Parathyroid adenoma (tissue), 2 donors: ENCODE measurements at regions not wholly inside any gene's neighbourhood (a gene's known extent, or its start where the extent isn't known, plus 50 kb on each side); places are given as distances from the start of the nearest gene placed in this dataset.

Experiments
- H2AFZ ChIP-seq: fragments of 300-600 bp; sonication (generic); one replicate; pipeline ENCODE4 v1.7.0; 2017; ENCODE audit warnings: antibody characterized with exemption, mild to moderate bottlenecking
- H3K27ac ChIP-seq: fragments of 300-600 bp; sonication (generic); one replicate; pipeline ENCODE4 v1.7.0; 2017
- H3K27me3 ChIP-seq: fragments of 300-600 bp; sonication (generic); one replicate; pipeline ENCODE4 v1.7.0; 2017; ENCODE audit warnings: low read length; ENCODE audit not compliant: control insufficient read depth, insufficient read depth
- H3K36me3 ChIP-seq: fragments of 300-600 bp; sonication (generic); one replicate; pipeline ENCODE4 v1.7.0; 2017; ENCODE audit warnings: low read length; ENCODE audit not compliant: control insufficient read depth, insufficient read depth
- H3K4me1 ChIP-seq: fragments of 300-600 bp; sonication (generic); one replicate; pipeline ENCODE4 v1.7.0; 2017; ENCODE audit warnings: control low read depth
- H3K4me2 ChIP-seq: fragments of 300-600 bp; sonication (generic); one replicate; pipeline ENCODE4 v1.7.0; 2017; ENCODE audit warnings: low read length
- H3K4me3 ChIP-seq: fragments of 300-600 bp; sonication (generic); one replicate; pipeline ENCODE4 v1.7.0; 2017; ENCODE audit warnings: low read depth, low read length
- H3K79me2 ChIP-seq: fragments of 300-600 bp; sonication (generic); one replicate; pipeline ENCODE4 v1.7.0; 2017; ENCODE audit warnings: control low read depth
- H3K9ac ChIP-seq: fragments of 300-600 bp; sonication (generic); one replicate; pipeline ENCODE4 v1.7.0; 2017; ENCODE audit warnings: mild to moderate bottlenecking
- H3K9me3 ChIP-seq: fragments of 300-600 bp; sonication (generic); one replicate; pipeline ENCODE4 v1.7.0; 2017; ENCODE audit warnings: low read length; ENCODE audit not compliant: control insufficient read depth
- TF ChIP-seq, protein P1 (sequence below): fragments of 300-600 bp; sonication (generic); IDR thresholded peaks from one replicate; pipeline ENCODE4 v1.7.0; 2017; ENCODE audit warnings: antibody characterized with exemption, mild to moderate bottlenecking
- donor health status: primary hyperparathyroidism.

DNA sequence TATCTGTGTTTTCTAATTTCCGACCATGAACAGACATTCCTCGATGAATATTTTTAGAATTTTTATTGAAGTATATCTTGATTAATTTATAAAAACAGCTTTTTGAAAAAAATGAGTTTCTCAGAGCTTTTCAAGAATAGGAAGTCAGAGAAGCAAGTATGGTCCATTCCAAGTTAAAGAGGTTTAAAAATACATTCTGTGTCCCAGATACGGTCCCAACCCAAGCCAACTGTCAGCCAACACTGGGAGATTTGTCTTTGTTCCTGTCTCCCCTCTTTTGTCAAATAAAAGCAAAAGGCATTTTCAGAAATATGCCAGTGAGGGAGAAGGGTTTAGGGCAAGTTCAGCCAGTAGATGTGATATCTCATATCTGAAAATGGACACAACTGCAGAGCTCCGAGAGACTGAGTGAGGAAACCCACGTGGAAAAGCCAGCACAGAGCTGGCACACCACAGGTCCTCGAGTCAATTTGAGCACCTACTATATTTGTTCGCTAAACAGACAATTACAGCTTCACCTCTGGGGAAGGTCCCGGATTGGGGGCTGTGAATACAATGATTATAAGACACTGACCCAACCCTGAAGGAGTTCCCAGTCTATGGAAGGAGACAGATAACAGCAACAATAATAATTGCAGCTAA lies 59.8 kb downstream of the C11orf91 start:
- no peak overlapping the region for H3K4me2 ChIP-seq
- H3K4me3 ChIP-seq, result no peak overlapping the region
- TF ChIP-seq, protein P1, sequence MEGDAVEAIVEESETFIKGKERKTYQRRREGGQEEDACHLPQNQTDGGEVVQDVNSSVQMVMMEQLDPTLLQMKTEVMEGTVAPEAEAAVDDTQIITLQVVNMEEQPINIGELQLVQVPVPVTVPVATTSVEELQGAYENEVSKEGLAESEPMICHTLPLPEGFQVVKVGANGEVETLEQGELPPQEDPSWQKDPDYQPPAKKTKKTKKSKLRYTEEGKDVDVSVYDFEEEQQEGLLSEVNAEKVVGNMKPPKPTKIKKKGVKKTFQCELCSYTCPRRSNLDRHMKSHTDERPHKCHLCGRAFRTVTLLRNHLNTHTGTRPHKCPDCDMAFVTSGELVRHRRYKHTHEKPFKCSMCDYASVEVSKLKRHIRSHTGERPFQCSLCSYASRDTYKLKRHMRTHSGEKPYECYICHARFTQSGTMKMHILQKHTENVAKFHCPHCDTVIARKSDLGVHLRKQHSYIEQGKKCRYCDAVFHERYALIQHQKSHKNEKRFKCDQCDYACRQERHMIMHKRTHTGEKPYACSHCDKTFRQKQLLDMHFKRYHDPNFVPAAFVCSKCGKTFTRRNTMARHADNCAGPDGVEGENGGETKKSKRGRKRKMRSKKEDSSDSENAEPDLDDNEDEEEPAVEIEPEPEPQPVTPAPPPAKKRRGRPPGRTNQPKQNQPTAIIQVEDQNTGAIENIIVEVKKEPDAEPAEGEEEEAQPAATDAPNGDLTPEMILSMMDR, result no peak
- H3K79me2 ChIP-seq, result no peaks in the 10 kb centered on the region
- H2AFZ ChIP-seq, result no peak overlapping the region
- H3K27ac ChIP-seq, result no peak overlapping the region
- H3K27me3 ChIP-seq, result no peaks in the 10 kb centered on the region
- no peaks in the 10 kb centered on the region for H3K4me1 ChIP-seq
- no peaks in the 10 kb centered on the region for H3K36me3 ChIP-seq
- no peaks in the 10 kb centered on the region for H3K9me3 ChIP-seq
- no peak overlapping the region for H3K9ac ChIP-seq

DNA sequence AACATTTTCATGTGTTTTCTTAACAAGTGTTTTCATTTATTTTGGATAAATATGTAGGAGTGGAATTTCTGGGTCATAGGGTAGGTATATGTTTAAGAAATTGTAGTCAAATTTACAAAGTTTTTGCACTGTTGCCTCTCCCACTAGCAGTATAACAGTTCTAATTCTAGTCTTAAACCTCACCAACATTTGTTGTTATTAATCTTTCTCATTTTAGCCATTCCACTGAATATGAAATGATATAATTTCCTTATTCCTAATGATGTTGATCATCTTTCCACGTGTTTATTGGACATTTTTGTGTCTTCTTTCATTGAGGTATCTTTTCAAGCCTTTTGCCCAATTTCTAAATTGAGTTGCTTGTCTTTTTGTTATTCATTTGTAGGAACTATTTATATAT lies 62.0 kb downstream of the C11orf91 start:
- H3K4me1 ChIP-seq, result no peaks in the 10 kb centered on the region
- H3K4me2 ChIP-seq, result no peak overlapping the region
- no peak overlapping the region for H3K27ac ChIP-seq
- TF ChIP-seq, protein P1, result no peak
- H3K9me3 ChIP-seq, result no peaks in the 10 kb centered on the region
- no peak overlapping the region for H2AFZ ChIP-seq
- no peak overlapping the region for H3K4me3 ChIP-seq
- H3K9ac ChIP-seq, result no peak overlapping the region
- no peaks in the 10 kb centered on the region for H3K79me2 ChIP-seq
- no peaks in the 10 kb centered on the region for H3K27me3 ChIP-seq
- no peaks in the 10 kb centered on the region for H3K36me3 ChIP-seq

DNA sequence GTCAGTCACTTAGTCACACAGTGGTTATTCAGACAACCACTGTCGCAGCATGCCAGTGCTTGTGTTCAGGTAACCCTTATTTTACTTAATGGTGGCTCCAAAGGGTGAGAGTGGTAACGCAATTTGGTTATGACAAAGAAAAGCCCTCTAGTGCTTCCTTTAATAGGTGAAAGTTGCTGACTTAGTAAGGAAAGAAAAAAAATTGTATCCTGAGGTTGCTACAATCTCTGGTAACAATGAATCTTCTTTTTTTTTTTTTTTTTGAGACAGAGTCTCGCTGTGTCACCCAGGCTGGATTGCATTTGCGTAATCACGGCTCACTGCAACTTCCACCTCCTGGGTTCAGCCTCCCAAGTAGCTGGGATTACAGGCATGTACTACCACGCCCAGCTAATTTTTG lies 64.5 kb downstream of the C11orf91 start:
- TF ChIP-seq, protein P1, result no peak
- no peaks in the 10 kb centered on the region for H3K36me3 ChIP-seq
- H3K27ac ChIP-seq, result no peak overlapping the region
- no peaks in the 10 kb centered on the region for H3K27me3 ChIP-seq
- no peak overlapping the region for H2AFZ ChIP-seq
- H3K9me3 ChIP-seq, result no peaks in the 10 kb centered on the region
- H3K4me1 ChIP-seq, result no peaks in the 10 kb centered on the region
- no peak overlapping the region for H3K4me3 ChIP-seq
- no peak overlapping the region for H3K4me2 ChIP-seq
- H3K9ac ChIP-seq, result no peak overlapping the region
- no peaks in the 10 kb centered on the region for H3K79me2 ChIP-seq

GRCh38 chr11:33635161-33635560 lies 65.5 kb downstream of the C11orf91 start:
- no peak overlapping the region for H3K4me3 ChIP-seq
- TF ChIP-seq, protein P1, result no peak
- H3K9me3 ChIP-seq, result no peaks in the 10 kb centered on the region
- H3K4me2 ChIP-seq, result no peak overlapping the region
- H3K79me2 ChIP-seq, result no peaks in the 10 kb centered on the region
- no peak overlapping the region for H3K27ac ChIP-seq
- no peak overlapping the region for H3K9ac ChIP-seq
- H2AFZ ChIP-seq, result no peak overlapping the region
- no peaks in the 10 kb centered on the region for H3K27me3 ChIP-seq
- no peaks in the 10 kb centered on the region for H3K36me3 ChIP-seq
- no peaks in the 10 kb centered on the region for H3K4me1 ChIP-seq

DNA sequence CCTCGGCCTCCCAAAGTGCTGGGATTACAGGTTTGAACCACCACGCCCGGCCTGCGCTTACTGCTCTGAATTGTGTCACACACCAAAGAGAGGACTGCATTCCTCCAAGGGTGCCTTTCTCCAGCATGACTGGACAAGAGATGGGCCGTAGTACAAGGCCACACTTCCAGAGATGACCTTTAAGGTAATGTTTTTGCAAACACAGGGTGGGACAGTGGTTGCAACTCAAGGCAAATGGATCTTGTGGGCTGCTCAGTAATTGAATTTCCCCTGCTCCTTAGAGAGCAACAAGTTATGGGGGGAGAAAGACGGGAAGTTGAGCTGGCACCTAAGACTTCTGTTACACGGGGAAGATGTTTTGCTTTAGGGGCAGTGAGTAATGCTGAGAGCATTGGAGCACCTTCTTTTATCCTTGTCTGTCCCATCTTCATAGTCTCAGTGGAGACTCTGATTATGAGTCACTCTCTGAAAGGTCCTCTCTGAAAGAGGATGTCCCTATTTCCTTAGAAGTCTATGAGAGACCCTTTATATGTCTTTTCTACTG lies 66.3 kb downstream of the C11orf91 start:
- Histone ChIP-seq H3K4me2 (no peak overlapping the region), H3K79me2 (no peaks in the 10 kb centered on the region), H2AFZ (no peak overlapping the region), H3K9me3 (no peaks in the 10 kb centered on the region), H3K27me3 (no peaks in the 10 kb centered on the region), H3K4me1 (no peaks in the 10 kb centered on the region), H3K27ac (no peak overlapping the region), H3K9ac (no peak overlapping the region), H3K4me3 (no peak overlapping the region), H3K36me3 (no peaks in the 10 kb centered on the region)
- TF ChIP-seq, protein P1, result no peak
